Smooth muscle cell (in vitro differentiated cells): ENCODE measurements at regions not wholly inside any gene's neighbourhood (a gene's known extent, or its start where the extent isn't known, plus 50 kb on each side); places are given as distances from the start of the nearest gene placed in this dataset.

Source experiments
- DNase-seq: peaks from one replicate; lab custom pipeline; 2025; ENCODE audit not compliant: unreplicated experiment; lab: John Stamatoyannopoulos, UW
- H2AFZ ChIP-seq: fragments of 200-600 bp; sonication (generic); 2 replicates; pipeline ENCODE4 v1.6.0; 2016; ENCODE audit warnings: antibody characterized with exemption, low read depth, mild to moderate bottlenecking
- H3F3A ChIP-seq: fragments of 200-600 bp; sonication (generic); 2 replicates; pipeline ENCODE4 v1.6.0; 2017; ENCODE audit warnings: antibody characterized with exemption, low read depth
- H3K27ac ChIP-seq: fragments of 200-600 bp; sonication (generic); 2 replicates; pipeline ENCODE4 v1.5.1; 2016; ENCODE audit warnings: low read depth, mild to moderate bottlenecking
- H3K27me3 ChIP-seq: fragments of 200-600 bp; sonication (generic); 2 replicates; pipeline ENCODE4 v1.6.1; 2016; ENCODE audit warnings: low read depth, mild to moderate bottlenecking
- H3K36me3 ChIP-seq: fragments of 200-600 bp; sonication (generic); 2 replicates; pipeline ENCODE4 v1.5.1; 2016; ENCODE audit warnings: low read depth
- H3K4me1 ChIP-seq: fragments of 200-600 bp; sonication (generic); 2 replicates; pipeline ENCODE4 v1.5.1; 2016; ENCODE audit warnings: low read depth
- H3K4me2 ChIP-seq: fragments of 200-600 bp; sonication (generic); 2 replicates; pipeline ENCODE4 v1.6.0; 2016; ENCODE audit warnings: mild to moderate bottlenecking
- H3K4me3 ChIP-seq: fragments of 200-600 bp; sonication (generic); 2 replicates; pipeline ENCODE4 v1.5.1; 2016; ENCODE audit warnings: mild to moderate bottlenecking
- H3K79me2 ChIP-seq: fragments of 200-600 bp; sonication (generic); 2 replicates; pipeline ENCODE4 v1.6.0; 2016; ENCODE audit warnings: low read depth, mild to moderate bottlenecking
- H3K9ac ChIP-seq: fragments of 200-600 bp; sonication (generic); 2 replicates; pipeline ENCODE4 v1.6.0; 2016; ENCODE audit warnings: low read depth
- H3K9me3 ChIP-seq: fragments of 200-600 bp; sonication (generic); replicated peaks from 2 replicates; pipeline ENCODE4 v1.5.1; 2016; ENCODE audit warnings: low read depth
- H4K20me1 ChIP-seq: fragments of 200-600 bp; sonication (generic); 2 replicates; pipeline ENCODE4 v1.6.0; 2016; ENCODE audit warnings: low read depth
- WGBS: methylation state at CpG from one replicate; pipeline ENCODE4 v1.1.7; 2016; ENCODE audit warnings: low lambda C conversion rate; 5-methylcytosine and 5-hydroxymethylcytosine counted together
- TF ChIP-seq, protein P1 (sequence below): fragments of 200-600 bp; sonication (generic); IDR thresholded peaks from 2 replicates; pipeline ENCODE4 v1.5.1; 2017; ENCODE audit warnings: borderline replicate concordance, mild to moderate bottlenecking, antibody characterized with exemption; ENCODE audit not compliant: insufficient read depth, poor library complexity, severe bottlenecking

DNA sequence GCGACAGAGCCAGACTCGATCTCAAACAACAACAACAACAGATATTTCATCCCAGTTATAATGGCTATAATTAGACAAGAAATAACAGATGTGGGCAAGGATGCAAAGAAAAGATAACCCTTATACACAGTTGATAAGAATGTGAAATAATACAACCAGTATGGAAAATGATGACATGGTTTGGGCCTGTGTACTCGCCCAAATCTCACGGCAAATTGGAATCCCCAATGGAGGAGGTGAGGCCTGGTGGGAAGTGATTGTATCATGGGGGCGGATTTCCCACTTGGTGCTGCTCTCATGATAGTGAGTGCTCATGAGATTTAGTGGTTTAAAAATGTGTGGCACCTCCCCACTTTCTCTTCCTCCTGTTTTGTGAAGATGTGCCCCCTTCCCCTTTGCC is 104.1 kb downstream of the C11orf87 start:
- WGBS: 94% methylated on average over 5 of the region's 5 CpGs
- no peak overlapping the region for H3K4me2 ChIP-seq
- no peaks in the 10 kb centered on the region for H3K9me3 ChIP-seq

DNA sequence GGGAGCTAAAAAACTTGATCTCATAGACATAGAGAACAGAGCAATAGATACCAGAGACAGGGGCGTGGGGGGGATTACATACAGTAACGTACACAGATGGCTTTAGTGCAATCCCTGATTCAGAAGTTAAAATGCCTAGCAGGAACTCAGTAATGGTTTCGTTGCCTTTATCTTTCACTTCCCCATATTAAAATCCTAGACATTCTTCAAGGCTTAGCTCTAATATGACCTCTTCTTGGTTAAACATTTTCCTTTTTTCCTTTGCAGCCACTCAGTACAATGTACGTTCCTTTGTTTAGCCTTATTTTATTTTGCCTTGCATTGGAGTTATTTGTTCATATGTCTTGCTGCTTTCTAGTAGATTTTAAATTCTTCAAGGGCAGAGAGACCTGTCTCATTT is 104.9 kb downstream of the C11orf87 start:
- 21% methylated on average over 4 of the region's 4 CpGs for WGBS
- no peaks in the 10 kb centered on the region for H3K4me1 ChIP-seq
- TF ChIP-seq, protein P1, sequence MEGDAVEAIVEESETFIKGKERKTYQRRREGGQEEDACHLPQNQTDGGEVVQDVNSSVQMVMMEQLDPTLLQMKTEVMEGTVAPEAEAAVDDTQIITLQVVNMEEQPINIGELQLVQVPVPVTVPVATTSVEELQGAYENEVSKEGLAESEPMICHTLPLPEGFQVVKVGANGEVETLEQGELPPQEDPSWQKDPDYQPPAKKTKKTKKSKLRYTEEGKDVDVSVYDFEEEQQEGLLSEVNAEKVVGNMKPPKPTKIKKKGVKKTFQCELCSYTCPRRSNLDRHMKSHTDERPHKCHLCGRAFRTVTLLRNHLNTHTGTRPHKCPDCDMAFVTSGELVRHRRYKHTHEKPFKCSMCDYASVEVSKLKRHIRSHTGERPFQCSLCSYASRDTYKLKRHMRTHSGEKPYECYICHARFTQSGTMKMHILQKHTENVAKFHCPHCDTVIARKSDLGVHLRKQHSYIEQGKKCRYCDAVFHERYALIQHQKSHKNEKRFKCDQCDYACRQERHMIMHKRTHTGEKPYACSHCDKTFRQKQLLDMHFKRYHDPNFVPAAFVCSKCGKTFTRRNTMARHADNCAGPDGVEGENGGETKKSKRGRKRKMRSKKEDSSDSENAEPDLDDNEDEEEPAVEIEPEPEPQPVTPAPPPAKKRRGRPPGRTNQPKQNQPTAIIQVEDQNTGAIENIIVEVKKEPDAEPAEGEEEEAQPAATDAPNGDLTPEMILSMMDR: no peak

More for the DNA sequence above, 104.1 kb downstream of the C11orf87 start:
- Histone ChIP-seq H4K20me1 (no peaks in the 10 kb centered on the region), H2AFZ (no peak overlapping the region), H3K36me3 (no peaks in the 10 kb centered on the region), H3K4me3 (no peak overlapping the region), H3K79me2 (no peaks in the 10 kb centered on the region), H3F3A (peaks cover 6% of the 10 kb centered on the region), H3K27me3 (no peaks in the 10 kb centered on the region), H3K9ac (no peak overlapping the region), H3K4me1 (no peaks in the 10 kb centered on the region), H3K27ac (no peak overlapping the region)
- DNase-seq: no peak
- TF ChIP-seq, protein P1: no peak

DNA sequence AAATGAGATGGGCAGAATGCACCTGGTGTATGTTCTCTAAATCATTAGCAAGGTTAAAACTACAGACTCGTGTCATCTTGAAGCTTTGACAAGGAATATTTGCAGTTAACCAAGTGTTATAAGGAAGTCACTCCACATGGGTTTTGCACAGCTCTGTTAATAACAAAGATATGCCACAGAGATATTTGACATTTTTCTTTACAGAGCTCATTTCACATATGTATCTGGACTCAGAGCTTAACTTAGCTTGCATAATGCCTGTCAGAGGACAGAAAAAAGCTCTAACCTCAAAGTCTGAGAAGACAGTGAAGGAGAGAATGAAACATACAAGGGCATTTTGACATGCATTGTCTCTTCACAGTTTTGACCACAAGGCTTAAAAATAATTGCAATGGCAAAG is 105.5 kb downstream of the C11orf87 start:
- no peaks in the 10 kb centered on the region for H3K79me2 ChIP-seq
- H3K4me2 ChIP-seq: peak overlapping the region; percentile 42
- no peak overlapping the region for H2AFZ ChIP-seq
- no peaks in the 10 kb centered on the region for H3K4me1 ChIP-seq
- no peaks in the 10 kb centered on the region for H4K20me1 ChIP-seq
- no peak for DNase-seq
- peaks cover 6% of the 10 kb centered on the region for H3F3A ChIP-seq
- TF ChIP-seq, protein P1: no peak
- no peaks in the 10 kb centered on the region for H3K36me3 ChIP-seq
- no peak overlapping the region for H3K9ac ChIP-seq
- whole genome bisulfite sequencing: 19% methylated on average over 1 of the region's 1 CpG
- no peak overlapping the region for H3K4me3 ChIP-seq
- peak overlapping the region; percentile 57 for H3K27ac ChIP-seq
- H3K27me3 ChIP-seq: no peaks in the 10 kb centered on the region
- H3K9me3 ChIP-seq: no peaks in the 10 kb centered on the region

More for the DNA sequence above, 104.9 kb downstream of the C11orf87 start:
- Histone ChIP-seq H3F3A (peaks cover 6% of the 10 kb centered on the region), H3K9ac (no peak overlapping the region), H3K4me2 (peak overlapping the region; percentile 42), H3K79me2 (no peaks in the 10 kb centered on the region), H3K36me3 (no peaks in the 10 kb centered on the region), H2AFZ (no peak overlapping the region), H3K27me3 (no peaks in the 10 kb centered on the region), H4K20me1 (no peaks in the 10 kb centered on the region), H3K27ac (peak overlapping the region; percentile 57), H3K9me3 (no peaks in the 10 kb centered on the region), H3K4me3 (no peak overlapping the region)
- DNase-seq: no peak

DNA sequence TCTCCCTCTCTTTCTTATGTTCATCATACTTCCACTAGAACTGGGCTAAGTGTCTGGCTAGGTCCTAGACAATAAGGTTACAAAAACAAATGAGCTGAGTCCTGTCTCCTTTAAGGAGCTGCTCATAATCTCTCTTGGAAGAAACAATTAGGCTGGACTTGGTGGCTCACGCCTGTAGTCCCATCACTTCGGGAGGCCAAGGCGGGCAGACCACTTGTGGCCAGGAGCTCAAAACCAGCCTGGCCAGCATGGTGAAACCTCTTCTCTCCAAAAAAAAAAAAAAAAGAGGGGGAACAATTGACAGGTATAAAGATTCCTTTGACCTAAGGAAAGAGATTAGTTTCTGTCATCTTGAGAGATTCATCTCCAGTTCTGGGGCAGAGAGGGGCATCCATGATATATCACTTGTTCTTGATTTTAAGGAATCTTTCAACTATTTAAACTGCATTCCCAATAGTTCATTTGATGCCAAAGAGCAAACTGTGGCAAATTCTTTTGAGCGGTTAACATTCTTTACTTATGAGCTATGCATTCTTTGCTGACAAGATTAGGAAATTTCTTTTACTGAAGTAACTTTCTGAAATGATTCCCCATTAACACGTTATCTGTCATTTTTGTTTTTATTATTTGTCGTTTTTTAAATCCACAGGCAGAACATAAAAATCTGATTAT is 125.5 kb downstream of the C11orf87 start:
- Histone ChIP-seq H3F3A (no peaks in the 10 kb centered on the region), H3K4me1 (peaks cover 5% of the 10 kb centered on the region), H3K4me2 (peak overlapping the region; percentile 55), H3K36me3 (no peaks in the 10 kb centered on the region), H3K27me3 (no peaks in the 10 kb centered on the region), H3K9ac (no peak overlapping the region), H3K79me2 (no peaks in the 10 kb centered on the region), H3K9me3 (no peaks in the 10 kb centered on the region), H4K20me1 (no peaks in the 10 kb centered on the region), H2AFZ (no peak overlapping the region), H3K27ac (peak overlapping the region; percentile 29), H3K4me3 (no peak overlapping the region)
- TF ChIP-seq, protein P1: no peak
- 44% methylated on average over 6 of the region's 6 CpGs for WGBS
- no peak for DNase-seq
